Smooth muscle cell (in vitro differentiated cells): ENCODE measurements at regions not wholly inside any gene's neighbourhood (a gene's known extent, or its start where the extent isn't known, plus 50 kb on each side); places are given as distances from the start of the nearest gene placed in this dataset.

Experiments used
- DNase-seq: peaks from one replicate; lab custom pipeline; 2025; ENCODE audit not compliant: unreplicated experiment; lab: John Stamatoyannopoulos, UW
- H2AFZ ChIP-seq: fragments of 200-600 bp; sonication (generic); 2 replicates; pipeline ENCODE4 v1.6.0; 2016; ENCODE audit warnings: antibody characterized with exemption, low read depth, mild to moderate bottlenecking
- H3F3A ChIP-seq: fragments of 200-600 bp; sonication (generic); 2 replicates; pipeline ENCODE4 v1.6.0; 2017; ENCODE audit warnings: antibody characterized with exemption, low read depth
- H3K27ac ChIP-seq: fragments of 200-600 bp; sonication (generic); 2 replicates; pipeline ENCODE4 v1.5.1; 2016; ENCODE audit warnings: low read depth, mild to moderate bottlenecking
- H3K27me3 ChIP-seq: fragments of 200-600 bp; sonication (generic); 2 replicates; pipeline ENCODE4 v1.6.1; 2016; ENCODE audit warnings: low read depth, mild to moderate bottlenecking
- H3K36me3 ChIP-seq: fragments of 200-600 bp; sonication (generic); 2 replicates; pipeline ENCODE4 v1.5.1; 2016; ENCODE audit warnings: low read depth
- H3K4me1 ChIP-seq: fragments of 200-600 bp; sonication (generic); 2 replicates; pipeline ENCODE4 v1.5.1; 2016; ENCODE audit warnings: low read depth
- H3K4me2 ChIP-seq: fragments of 200-600 bp; sonication (generic); 2 replicates; pipeline ENCODE4 v1.6.0; 2016; ENCODE audit warnings: mild to moderate bottlenecking
- H3K4me3 ChIP-seq: fragments of 200-600 bp; sonication (generic); 2 replicates; pipeline ENCODE4 v1.5.1; 2016; ENCODE audit warnings: mild to moderate bottlenecking
- H3K79me2 ChIP-seq: fragments of 200-600 bp; sonication (generic); 2 replicates; pipeline ENCODE4 v1.6.0; 2016; ENCODE audit warnings: low read depth, mild to moderate bottlenecking
- H3K9ac ChIP-seq: fragments of 200-600 bp; sonication (generic); 2 replicates; pipeline ENCODE4 v1.6.0; 2016; ENCODE audit warnings: low read depth
- H3K9me3 ChIP-seq: fragments of 200-600 bp; sonication (generic); replicated peaks from 2 replicates; pipeline ENCODE4 v1.5.1; 2016; ENCODE audit warnings: low read depth
- H4K20me1 ChIP-seq: fragments of 200-600 bp; sonication (generic); 2 replicates; pipeline ENCODE4 v1.6.0; 2016; ENCODE audit warnings: low read depth
- WGBS: methylation state at CpG from one replicate; pipeline ENCODE4 v1.1.7; 2016; ENCODE audit warnings: low lambda C conversion rate; 5-methylcytosine and 5-hydroxymethylcytosine counted together
- TF ChIP-seq, protein P1 (sequence below): fragments of 200-600 bp; sonication (generic); IDR thresholded peaks from 2 replicates; pipeline ENCODE4 v1.5.1; 2017; ENCODE audit warnings: borderline replicate concordance, mild to moderate bottlenecking, antibody characterized with exemption; ENCODE audit not compliant: insufficient read depth, poor library complexity, severe bottlenecking

DNA sequence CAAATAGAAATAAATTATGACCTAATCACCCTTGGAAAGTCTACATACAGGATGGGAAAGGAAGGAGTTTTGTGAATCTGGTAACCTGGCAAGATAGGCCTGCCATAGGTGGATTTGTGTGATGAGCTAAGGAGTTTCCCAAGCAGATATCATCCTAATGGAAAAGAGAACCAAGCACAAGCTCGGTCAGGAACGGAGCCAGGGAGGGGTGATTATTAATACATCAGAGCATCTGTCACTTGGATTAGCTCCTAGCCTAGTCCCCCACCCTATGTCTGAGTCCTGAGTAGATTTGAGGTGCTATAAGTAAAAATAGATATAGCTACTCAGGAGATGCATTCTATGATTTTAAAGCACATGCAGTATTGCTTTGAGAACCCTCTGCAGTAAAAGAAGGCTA lies 57.3 kb upstream of the SMARCA2 start:
- WGBS: 85% methylated on average over 2 of the region's 2 CpGs
- H3K9ac ChIP-seq: no peak overlapping the region
- no peak for DNase-seq

DNA sequence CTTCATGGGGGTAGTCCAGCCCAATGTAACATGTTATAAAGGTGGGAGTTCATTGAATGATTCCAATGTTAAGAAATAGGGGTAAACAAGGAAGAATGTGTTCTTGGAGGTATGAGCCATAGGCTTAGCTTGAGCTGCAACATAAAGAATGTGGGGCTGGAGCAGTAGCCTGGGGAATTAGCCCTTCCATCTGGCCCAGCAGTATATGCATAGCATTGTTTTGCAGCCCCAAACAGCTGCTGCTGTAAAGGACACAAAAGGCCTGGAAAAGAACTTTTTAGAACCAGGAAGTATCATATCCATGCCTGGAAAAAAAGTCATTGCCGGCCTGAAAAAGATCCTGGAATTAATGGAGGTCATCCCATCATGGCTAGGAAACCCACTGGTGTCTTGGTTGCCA lies 55.8 kb upstream of the SMARCA2 start:
- Histone ChIP-seq H3K9me3 (no peaks in the 10 kb centered on the region), H3K27me3 (no peaks in the 10 kb centered on the region), H3K27ac (no peak overlapping the region), H3K79me2 (no peaks in the 10 kb centered on the region), H3K36me3 (no peaks in the 10 kb centered on the region), H3K4me3 (no peak overlapping the region), H3K9ac (no peak overlapping the region), H3K4me1 (no peaks in the 10 kb centered on the region), H2AFZ (no peak overlapping the region), H3K4me2 (no peak overlapping the region), H4K20me1 (no peaks in the 10 kb centered on the region), H3F3A (no peaks in the 10 kb centered on the region)
- 100% methylated on average over 1 of the region's 1 CpG for WGBS
- DNase-seq: no peak
- TF ChIP-seq, protein P1, sequence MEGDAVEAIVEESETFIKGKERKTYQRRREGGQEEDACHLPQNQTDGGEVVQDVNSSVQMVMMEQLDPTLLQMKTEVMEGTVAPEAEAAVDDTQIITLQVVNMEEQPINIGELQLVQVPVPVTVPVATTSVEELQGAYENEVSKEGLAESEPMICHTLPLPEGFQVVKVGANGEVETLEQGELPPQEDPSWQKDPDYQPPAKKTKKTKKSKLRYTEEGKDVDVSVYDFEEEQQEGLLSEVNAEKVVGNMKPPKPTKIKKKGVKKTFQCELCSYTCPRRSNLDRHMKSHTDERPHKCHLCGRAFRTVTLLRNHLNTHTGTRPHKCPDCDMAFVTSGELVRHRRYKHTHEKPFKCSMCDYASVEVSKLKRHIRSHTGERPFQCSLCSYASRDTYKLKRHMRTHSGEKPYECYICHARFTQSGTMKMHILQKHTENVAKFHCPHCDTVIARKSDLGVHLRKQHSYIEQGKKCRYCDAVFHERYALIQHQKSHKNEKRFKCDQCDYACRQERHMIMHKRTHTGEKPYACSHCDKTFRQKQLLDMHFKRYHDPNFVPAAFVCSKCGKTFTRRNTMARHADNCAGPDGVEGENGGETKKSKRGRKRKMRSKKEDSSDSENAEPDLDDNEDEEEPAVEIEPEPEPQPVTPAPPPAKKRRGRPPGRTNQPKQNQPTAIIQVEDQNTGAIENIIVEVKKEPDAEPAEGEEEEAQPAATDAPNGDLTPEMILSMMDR: no peak

More for the DNA sequence above, 57.3 kb upstream of the SMARCA2 start:
- TF ChIP-seq, protein P1: no peak
- no peaks in the 10 kb centered on the region for H4K20me1 ChIP-seq
- H3K9me3 ChIP-seq: no peaks in the 10 kb centered on the region
- no peak overlapping the region for H3K27ac ChIP-seq
- no peak overlapping the region for H3K4me3 ChIP-seq
- no peaks in the 10 kb centered on the region for H3K36me3 ChIP-seq
- H3K27me3 ChIP-seq: no peaks in the 10 kb centered on the region
- no peak overlapping the region for H2AFZ ChIP-seq
- no peaks in the 10 kb centered on the region for H3K79me2 ChIP-seq
- H3F3A ChIP-seq: no peaks in the 10 kb centered on the region
- H3K4me1 ChIP-seq: no peaks in the 10 kb centered on the region
- H3K4me2 ChIP-seq: no peak overlapping the region

DNA sequence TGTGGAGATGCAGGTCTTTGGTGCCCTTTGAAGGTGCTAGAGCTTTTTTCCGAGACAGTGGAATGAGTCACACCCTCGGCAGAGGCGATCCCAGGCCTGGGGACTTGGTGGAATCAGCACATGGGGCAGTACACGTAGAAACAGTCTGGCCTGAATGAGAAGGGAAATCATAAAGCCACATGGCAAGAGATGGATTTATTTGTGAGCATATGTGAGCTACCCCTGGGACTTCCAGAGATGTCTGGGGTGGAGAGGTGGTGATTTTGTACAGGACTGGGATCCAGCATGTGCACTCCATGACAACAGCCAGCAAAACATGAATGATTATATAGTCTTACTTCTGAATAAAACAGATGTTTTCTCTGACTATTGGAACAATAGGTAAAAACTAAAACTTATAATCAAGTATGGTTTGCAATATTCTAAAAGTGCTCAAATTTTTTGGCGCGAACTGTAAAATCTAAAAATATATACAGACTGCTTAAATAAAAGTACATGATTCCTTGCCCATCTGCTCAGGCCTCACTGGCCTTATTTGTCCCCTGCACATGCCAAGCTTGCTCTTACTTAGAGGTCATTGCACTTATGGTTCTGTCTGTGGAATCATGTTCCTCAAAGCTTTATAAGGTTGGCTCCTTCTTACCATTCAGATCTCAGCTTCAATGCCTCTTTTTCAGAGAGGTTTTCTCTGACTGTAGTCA lies 54.7 kb upstream of the SMARCA2 start:
- WGBS: 49% methylated on average over 6 of the region's 6 CpGs
- TF ChIP-seq, protein P1: no peak
- no peak for DNase-seq
- no peak overlapping the region for H3K4me2 ChIP-seq
- no peaks in the 10 kb centered on the region for H3K4me1 ChIP-seq
- H2AFZ ChIP-seq: no peak overlapping the region
- H4K20me1 ChIP-seq: no peaks in the 10 kb centered on the region
- H3K79me2 ChIP-seq: no peaks in the 10 kb centered on the region
- no peaks in the 10 kb centered on the region for H3K9me3 ChIP-seq
- H3K4me3 ChIP-seq: no peak overlapping the region
- no peaks in the 10 kb centered on the region for H3K36me3 ChIP-seq
- H3K9ac ChIP-seq: no peak overlapping the region
- H3F3A ChIP-seq: no peaks in the 10 kb centered on the region
- H3K27ac ChIP-seq: no peak overlapping the region
- H3K27me3 ChIP-seq: no peaks in the 10 kb centered on the region

DNA sequence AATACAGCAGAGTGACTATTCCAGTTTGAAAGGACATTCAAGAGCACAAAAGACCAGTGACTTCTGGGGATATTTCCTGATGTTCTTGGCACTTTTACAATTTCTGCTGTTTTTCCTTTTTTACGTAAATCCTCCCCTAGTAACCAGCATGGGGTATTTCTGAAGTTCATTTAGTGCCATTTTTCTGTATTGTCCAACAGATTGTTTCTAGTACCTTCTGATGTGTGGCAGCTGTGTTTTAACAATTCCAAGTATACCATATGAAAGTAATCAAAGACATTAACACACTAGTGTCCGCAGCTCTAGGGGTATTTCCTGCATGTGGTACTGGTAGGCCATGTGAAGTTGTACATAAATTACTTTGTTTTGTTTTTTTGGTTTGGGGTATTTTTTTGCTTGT lies 53.0 kb upstream of the SMARCA2 start:
- TF ChIP-seq, protein P1: no peak
- WGBS: 95% methylated on average over 2 of the region's 2 CpGs

More for the DNA sequence above, 53.0 kb upstream of the SMARCA2 start:
- no peak overlapping the region for H3K4me2 ChIP-seq
- no peak overlapping the region for H3K4me3 ChIP-seq
- no peak for DNase-seq
- no peaks in the 10 kb centered on the region for H3K27me3 ChIP-seq
- no peaks in the 10 kb centered on the region for H4K20me1 ChIP-seq
- H3K9ac ChIP-seq: no peak overlapping the region
- no peaks in the 10 kb centered on the region for H3K79me2 ChIP-seq
- H3K36me3 ChIP-seq: no peaks in the 10 kb centered on the region
- H3K4me1 ChIP-seq: no peaks in the 10 kb centered on the region
- H2AFZ ChIP-seq: no peak overlapping the region
- H3F3A ChIP-seq: no peaks in the 10 kb centered on the region
- H3K9me3 ChIP-seq: no peaks in the 10 kb centered on the region
- H3K27ac ChIP-seq: no peak overlapping the region
